HepG2 (cell line): ENCODE measurements at regions not wholly inside any gene's neighbourhood (a gene's known extent, or its start where the extent isn't known, plus 50 kb on each side); places are given as distances from the start of the nearest gene placed in this dataset.

Source experiments
- ATAC-seq: fragments of 200-7000 bp; cut with Tn5 transposase; 3 replicates; pipeline ENCODE4 v1.9.1; 2020; ENCODE audit warnings: mild to moderate bottlenecking, moderate library complexity
- BruUV-seq: library from RNA; stranded (reverse); fragments of 400-500 nt; replicated peaks from 2 replicates; lab custom pipeline; 2021; lab: Mats Ljungman, UMichigan
- CTCF ChIA-PET: fragments of 300-600 bp; formaldehyde crosslinking; extraction: SDS; loops from one replicate; lab custom pipeline; 2021; ENCODE audit warnings: low total read pairs, inconsistent platforms, low intra/inter-chr PET ratio; lab: Yijun Ruan, JAX
- POLR2A ChIA-PET: fragments of 350-600 bp; sonication (Branson Sonifier 250); formaldehyde crosslinking; loops from one replicate; lab custom pipeline; 2020; ENCODE audit warnings: antibody characterized with exemption, inconsistent platforms; lab: Yijun Ruan, JAX
- DNase-seq: peaks from one replicate; pipeline ENCODE4 v3.0.0-alpha.2; 2015; ENCODE audit warnings: low spot score
- FAIRE-seq: peaks from 3 replicates; lab custom pipeline; 2011; peaks lifted over from hg19 to GRCh38; lab: Jason Lieb, UNC
- H2AFZ ChIP-seq: one replicate; pipeline ENCODE4 v1.6.1; 2011; ENCODE audit warnings: low read length, inconsistent platforms
- H3K27ac ChIP-seq: fragments of 300-600 bp; 3 replicates; pipeline ENCODE4 v1.8.0; 2011; ENCODE audit warnings: mixed run types, mild to moderate bottlenecking, mixed read lengths, low read length, inconsistent platforms; ENCODE audit not compliant: insufficient read depth; ENCODE audit errors: extremely low read length
- H3K27me3 ChIP-seq, 2 experiments: fragments of 200-600 bp in 1 of 2; 2 replicates in 1 of 2; 3 replicates in 1 of 2; pipeline versions ENCODE4 v1.6.0 to v1.8.0; 2011; ENCODE audit warnings: low read length in 2 of 2, mild to moderate bottlenecking in 2 of 2, moderate library complexity in 2 of 2, inconsistent platforms in 1 of 2; ENCODE audit not compliant: insufficient read depth in 2 of 2, control insufficient read depth in 1 of 2
- H3K36me3 ChIP-seq, 2 experiments: fragments of 200-600 bp in 1 of 2; replicated peaks in 1 of 2; 2 replicates in 1 of 2; 3 replicates in 1 of 2; pipeline versions ENCODE4 v1.5.1 to v1.8.0; 2011; ENCODE audit warnings: low read length in 2 of 2, inconsistent platforms in 1 of 2; ENCODE audit not compliant: insufficient read depth in 2 of 2, control insufficient read depth in 1 of 2
- H3K4me1 ChIP-seq: 2 replicates; pipeline ENCODE4 v1.5.1; 2012; ENCODE audit warnings: low read length, inconsistent platforms; ENCODE audit not compliant: insufficient read depth
- H3K4me2 ChIP-seq: 2 replicates; pipeline ENCODE4 v1.6.0; 2011; ENCODE audit warnings: low read depth, low read length, inconsistent platforms
- H3K4me3 ChIP-seq, 3 experiments: fragments of 200-600 bp in 1 of 3; sonication (generic), shearing (Covaris generic) in 1 of 3; replicated peaks in 1 of 3; 2 replicates each; pipeline ENCODE4 v1.5.1; 2011 to 2016; ENCODE audit warnings: low read length in 3 of 3, inconsistent platforms in 2 of 3, low read depth in 2 of 3, mild to moderate bottlenecking in 2 of 3, control low read depth in 1 of 3, mixed read lengths in 1 of 3; ENCODE audit not compliant: insufficient read depth in 1 of 3
- H3K79me2 ChIP-seq: one replicate; pipeline ENCODE4 v1.6.1; 2011; ENCODE audit warnings: low read length, inconsistent platforms; ENCODE audit not compliant: insufficient read depth
- H3K9ac ChIP-seq: 2 replicates; pipeline ENCODE4 v1.6.0; 2011; ENCODE audit warnings: mild to moderate bottlenecking, low read depth, low read length, inconsistent platforms; ENCODE audit not compliant: insufficient read depth
- H3K9me3 ChIP-seq: 2 replicates; pipeline ENCODE4 v1.5.1; 2012; ENCODE audit warnings: mild to moderate bottlenecking, low read length
- H4K20me1 ChIP-seq: 2 replicates; pipeline ENCODE4 v1.6.0; 2011; ENCODE audit warnings: inconsistent platforms, mild to moderate bottlenecking, low read length, moderate library complexity; ENCODE audit not compliant: insufficient read depth
- ARNT2 ChIP-seq: sonication (generic); formaldehyde crosslinking; IDR thresholded peaks from 2 replicates; pipeline ENCODE4 v1.8.0; 2022; ENCODE audit warnings: mild to moderate bottlenecking, low read depth, missing genetic modification reagents, moderate library complexity
- BORCS8-MEF2B ChIP-seq: sonication (generic); formaldehyde crosslinking; IDR thresholded peaks from 2 replicates; pipeline ENCODE4 v1.8.0; 2022; ENCODE audit warnings: mild to moderate bottlenecking, missing genetic modification reagents
- FOXC1 ChIP-seq: sonication (generic); formaldehyde crosslinking; IDR thresholded peaks from 2 replicates; pipeline ENCODE4 v1.8.0; 2022; ENCODE audit warnings: mild to moderate bottlenecking, missing genetic modification reagents, borderline replicate concordance
- FOXK2 ChIP-seq: fragments of 450-650 bp; IDR thresholded peaks from 2 replicates; pipeline ENCODE4 v1.6.1; 2016
- GABPB1 ChIP-seq: IDR thresholded peaks from 2 replicates; pipeline ENCODE4 v1.6.1; 2016; ENCODE audit warnings: mild to moderate bottlenecking, missing genetic modification reagents, moderate library complexity, missing compliant biosample characterization
- HMG20A ChIP-seq: IDR thresholded peaks from 2 replicates; pipeline ENCODE4 v1.6.1; 2016; ENCODE audit warnings: borderline replicate concordance
- MTA3 ChIP-seq: sonication (generic); formaldehyde crosslinking; IDR thresholded peaks from 2 replicates; pipeline ENCODE4 v1.4.0; 2020; ENCODE audit warnings: missing genetic modification reagents
- POLR2A ChIP-seq, 2 experiments: IDR thresholded peaks; 2 replicates each; pipeline ENCODE4 v1.6.1; 2011; ENCODE audit warnings: low read depth in 2 of 2, low read length in 2 of 2, mild to moderate bottlenecking in 1 of 2, moderate library complexity in 1 of 2; ENCODE audit not compliant: insufficient read depth in 1 of 2
- PRPF4 ChIP-seq: fragments of 200-400 bp; formaldehyde crosslinking; IDR thresholded peaks from 2 replicates; pipeline ENCODE4 v1.6.1; 2016; ENCODE audit warnings: low read length, low read depth; ENCODE audit not compliant: poor library complexity, severe bottlenecking
- SNAPC5 ChIP-seq: sonication (generic); formaldehyde crosslinking; IDR thresholded peaks from 2 replicates; pipeline ENCODE4 v1.8.1; 2023; ENCODE audit warnings: mild to moderate bottlenecking, missing genetic modification reagents, borderline replicate concordance
- TAF15 ChIP-seq: fragments of 200-400 bp; formaldehyde crosslinking; IDR thresholded peaks from one replicate; pipeline ENCODE4 v1.6.1; 2018; ENCODE audit warnings: mild to moderate bottlenecking, low read depth, low read length; ENCODE audit not compliant: poor library complexity, severe bottlenecking
- ZNF224 ChIP-seq: sonication (generic); formaldehyde crosslinking; IDR thresholded peaks from 2 replicates; pipeline ENCODE4 v1.5.0; 2020; ENCODE audit warnings: mild to moderate bottlenecking, missing genetic modification reagents
- ZNF256 ChIP-seq: sonication (generic); formaldehyde crosslinking; conservative IDR thresholded peaks from 2 replicates; pipeline ENCODE4 v1.4.0; 2020; ENCODE audit warnings: missing genetic modification reagents
- ZNF326 ChIP-seq: sonication (generic); formaldehyde crosslinking; IDR thresholded peaks from 2 replicates; pipeline ENCODE4 v1.4.0; 2020; ENCODE audit warnings: missing genetic modification reagents, borderline replicate concordance
- ZNF350 ChIP-seq: sonication (generic); formaldehyde crosslinking; IDR thresholded peaks from 2 replicates; pipeline ENCODE4 v1.4.0; 2020; ENCODE audit warnings: mild to moderate bottlenecking, low read depth, missing genetic modification reagents, borderline replicate concordance
- ZNF501 ChIP-seq: sonication (generic); formaldehyde crosslinking; IDR thresholded peaks from 2 replicates; pipeline ENCODE4 v1.5.1; 2020; ENCODE audit warnings: mild to moderate bottlenecking, moderate library complexity, missing genetic modification reagents
- ZNF512 ChIP-seq: sonication (generic); formaldehyde crosslinking; IDR thresholded peaks from 2 replicates; pipeline ENCODE4 v1.4.0; 2020; ENCODE audit warnings: mild to moderate bottlenecking, missing genetic modification reagents
- ZNF713 ChIP-seq: sonication (generic); formaldehyde crosslinking; IDR thresholded peaks from 2 replicates; pipeline ENCODE4 v1.4.0; 2020; ENCODE audit warnings: mild to moderate bottlenecking, missing genetic modification reagents
- WGBS: methylation state at CpG from one replicate; pipeline ENCODE4 v1.1.6; 2017; ENCODE audit warnings: low lambda C conversion rate; 5-methylcytosine and 5-hydroxymethylcytosine counted together
- in situ Hi-C: cut with HindIII; loops from 2 replicates; pipeline ENCODE4 v1.10.0; 2017; ENCODE audit warnings: low pct_unique_long_range_greater_than_20kb; ENCODE audit not compliant: extremely low pct_ligation_motif_present
- intact Hi-C: fragments of 100-400 bp; cut with micrococcal nuclease; formaldehyde crosslinking; loops from one replicate; pipeline ENCODE4 v1.10.0; 2022; ENCODE audit not compliant: unreplicated experiment

GRCh38 chr1:102546251-102546650, 549.5 kb upstream of the OLFM3 start:
- no peak for TF ChIP-seq ZNF256 (CRISPR knock-in tag)
- TF ChIP-seq FOXK2 = no peak
- no peak for TF ChIP-seq BORCS8-MEF2B
- TF ChIP-seq HMG20A (CRISPR knock-in tag) = no peak
- no peak for TF ChIP-seq ARNT2 (CRISPR knock-in tag)
- TF ChIP-seq TAF15 = no peak
- TF ChIP-seq ZNF350 = no peak
- TF ChIP-seq ZNF501 (CRISPR knock-in tag) = no peak
- no peak for TF ChIP-seq GABPB1
- TF ChIP-seq PRPF4 = no peak
- no peak for TF ChIP-seq POLR2A (IDR thresholded peaks at IDR 0.05; ENCODE audit: insufficient read depth in 1 of 2, low read depth in 2 of 2, low read length in 2 of 2)
- TF ChIP-seq ZNF326 (CRISPR knock-in tag) = no peak
- no peak for TF ChIP-seq MTA3 (CRISPR knock-in tag)
- TF ChIP-seq FOXC1 (CRISPR knock-in tag) = no peak
- no peak for TF ChIP-seq ZNF512 (CRISPR knock-in tag)
- TF ChIP-seq ZNF713 (CRISPR knock-in tag) = no peak
- no peak for TF ChIP-seq SNAPC5 (CRISPR knock-in tag)
- TF ChIP-seq ZNF224 (CRISPR knock-in tag) = no peak
- no peak for FAIRE-seq
- no TSS peak for BruUV-seq
- no peak for DNase-seq
- no peaks in the 10 kb centered on the region for H3K36me3 ChIP-seq
- H3K4me3 ChIP-seq = no peak overlapping the region
- no peak overlapping the region for H3K9ac ChIP-seq
- H3K4me1 ChIP-seq = no peaks in the 10 kb centered on the region
- intact Hi-C loops (no loop called here), in situ Hi-C loops (no loop called here)
- no peak overlapping the region for H2AFZ ChIP-seq
- H4K20me1 ChIP-seq = no peaks in the 10 kb centered on the region
- POLR2A ChIA-PET = no interaction called here
- WGBS = 6% methylated on average over 2 of the region's 2 CpGs
- H3K4me2 ChIP-seq = no peak overlapping the region
- H3K27ac ChIP-seq = no peak overlapping the region
- no peak for ATAC-seq
- CTCF ChIA-PET = no interaction called here
- H3K79me2 ChIP-seq = no peaks in the 10 kb centered on the region
- peaks cover 19% of the 10 kb centered on the region for H3K9me3 ChIP-seq
- no peaks in the 10 kb centered on the region for H3K27me3 ChIP-seq
